HG03064 (cell line): ENCODE measurements at regions not wholly inside any gene's neighbourhood (a gene's known extent, or its start where the extent isn't known, plus 50 kb on each side); places are given as distances from the start of the nearest gene placed in this dataset.

Experiments used
- ATAC-seq: cut with Tn5 transposase; IDR thresholded peaks from one replicate; pipeline ENCODE4 v1.9.1; 2021; ENCODE audit warnings: low read depth; ENCODE audit not compliant: unreplicated experiment

- ATAC-seq, result no peak
Measured at GRCh38 chr2:118177884-118178283, 89.6 kb downstream of the INSIG2 start.

DNA sequence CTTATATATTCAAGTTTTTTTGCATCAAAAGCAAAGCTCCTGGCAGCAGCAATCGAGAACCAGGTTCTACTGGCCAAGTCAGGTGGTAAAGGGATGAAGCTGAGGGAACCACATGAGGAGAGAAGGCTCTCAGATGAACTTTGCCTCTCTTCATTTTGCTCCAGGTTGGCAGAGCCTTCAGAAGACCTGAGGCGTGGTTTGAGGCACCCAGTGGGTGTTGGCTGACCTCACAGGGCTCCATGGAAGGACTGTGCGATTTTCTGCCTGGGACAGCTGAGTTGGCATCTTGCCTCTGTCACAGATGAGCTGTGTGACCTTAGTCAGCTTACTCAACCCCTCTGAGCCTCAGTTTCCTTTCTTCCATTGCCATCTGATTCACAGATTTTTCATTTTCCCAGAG lies 89.0 kb downstream of the INSIG2 start:
- ATAC-seq, result no peak

GRCh38 chr2:118176601-118177000 lies 88.3 kb downstream of the INSIG2 start:
- no peak for ATAC-seq

DNA sequence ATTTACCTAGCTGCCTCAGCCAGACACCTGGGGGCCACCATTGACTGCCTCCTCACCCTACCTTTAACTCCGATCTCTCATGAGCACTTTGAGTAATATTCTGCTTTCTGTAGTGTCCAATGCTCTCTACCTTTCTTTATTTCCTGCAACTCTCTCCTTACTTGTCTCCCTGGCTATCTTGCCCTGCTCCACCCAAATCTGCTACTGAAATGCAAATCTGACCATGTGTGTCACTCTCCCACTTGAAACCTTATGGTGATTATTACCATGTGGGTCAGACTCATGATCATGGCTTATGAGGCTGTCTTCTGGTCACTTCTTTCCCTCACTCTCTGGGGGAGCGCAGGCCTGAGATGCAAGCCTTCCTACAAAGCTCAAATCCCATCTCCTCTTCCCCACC lies 83.3 kb downstream of the INSIG2 start:
- ATAC-seq, result no peak

DNA sequence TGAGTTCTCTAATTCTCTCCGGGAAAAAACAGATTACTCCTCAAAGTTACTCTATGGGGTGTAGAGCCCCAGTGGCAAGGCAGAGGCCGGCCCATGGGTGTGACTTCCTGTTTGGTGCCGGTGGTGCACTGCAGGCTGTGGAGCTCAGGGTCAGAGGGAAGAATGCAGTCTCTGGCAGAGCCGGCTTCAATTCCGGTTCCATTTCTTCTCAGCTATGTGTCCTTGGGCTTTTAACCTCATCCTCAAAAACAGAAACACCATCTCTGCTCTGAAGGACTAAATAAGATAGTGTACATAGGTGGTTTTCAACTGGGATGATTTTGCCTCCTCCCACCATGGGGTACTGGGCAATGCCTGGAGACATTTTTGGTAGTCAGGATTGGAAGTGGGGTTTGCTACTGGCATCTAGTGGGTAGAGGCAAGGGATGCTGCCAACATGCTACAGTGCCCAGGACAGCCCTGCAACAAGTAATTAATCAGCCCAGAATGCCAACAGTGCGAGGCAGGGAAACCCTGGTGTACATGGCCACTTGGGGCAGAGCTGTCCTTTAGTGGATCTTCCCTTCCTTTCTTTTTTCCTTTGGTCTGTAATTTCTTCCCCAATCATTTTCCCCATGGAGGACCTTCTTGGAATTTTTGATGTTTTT lies 81.2 kb downstream of the INSIG2 start:
- ATAC-seq, result no peak

- ATAC-seq, result no peak
Measured at GRCh38 chr2:118168615-118169014, 80.3 kb downstream of the INSIG2 start.

GRCh38 chr2:118167026-118167425 lies 78.8 kb downstream of the INSIG2 start:
- ATAC-seq, result no peak

DNA sequence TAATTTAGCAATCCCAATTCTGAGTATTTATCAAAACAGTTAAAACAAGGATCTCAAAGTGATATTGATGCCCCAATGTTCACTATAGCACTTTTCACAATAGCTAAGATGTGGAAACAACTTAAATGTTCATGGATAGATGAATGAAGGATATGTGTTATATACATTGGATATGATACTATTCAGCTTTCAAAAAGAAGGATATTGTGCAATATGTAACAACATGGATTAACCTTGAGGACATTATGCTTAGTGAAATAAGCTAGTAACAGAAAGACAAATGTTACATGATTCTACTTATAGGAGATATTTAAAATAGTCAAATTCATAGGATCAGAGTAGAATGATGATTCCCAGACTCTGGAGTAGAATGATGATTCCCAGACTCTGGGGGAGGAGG lies 78.0 kb downstream of the INSIG2 start:
- no peak for ATAC-seq

GRCh38 chr2:118165595-118165994 lies 77.3 kb downstream of the INSIG2 start:
- ATAC-seq, result no peak
